Duodenal mucosa (tissue), 2 donors: ENCODE measurements at regions not wholly inside any gene's neighbourhood (a gene's known extent, or its start where the extent isn't known, plus 50 kb on each side); places are given as distances from the start of the nearest gene placed in this dataset.

Source experiments
- H3K27ac ChIP-seq: one replicate; pipeline ENCODE4 v1.7.0; 2013; ENCODE audit warnings: low read depth, low read length
- H3K27me3 ChIP-seq, 2 donors: one replicate each; pipeline ENCODE4 v1.7.0; 2013; ENCODE audit warnings: low read length in 2 of 2, control low read depth in 1 of 2; ENCODE audit not compliant: insufficient read depth in 2 of 2, control insufficient read depth in 1 of 2
- H3K36me3 ChIP-seq, 2 donors: one replicate each; pipeline ENCODE4 v1.7.0; 2013; ENCODE audit warnings: low read length in 2 of 2, control low read depth in 1 of 2; ENCODE audit not compliant: insufficient read depth in 2 of 2, control insufficient read depth in 1 of 2
- H3K4me1 ChIP-seq, 2 donors: one replicate each; pipeline ENCODE4 v1.7.0; 2013; ENCODE audit warnings: low read length in 2 of 2, control low read depth in 1 of 2; ENCODE audit not compliant: insufficient read depth in 2 of 2, control insufficient read depth in 1 of 2
- H3K4me3 ChIP-seq, 2 donors: one replicate each; pipeline ENCODE4 v1.7.0; 2013; ENCODE audit warnings: low read length in 2 of 2, low read depth in 1 of 2
- H3K9ac ChIP-seq, 2 donors: one replicate each; pipeline ENCODE4 v1.7.0; 2013; ENCODE audit warnings: low read length in 2 of 2, low read depth in 1 of 2
- H3K9me3 ChIP-seq, 2 donors: one replicate each; pipeline ENCODE4 v1.7.0; 2013; ENCODE audit warnings: low read length in 2 of 2, control low read depth in 1 of 2; ENCODE audit not compliant: control insufficient read depth in 1 of 2

- H3K27ac ChIP-seq: no peak overlapping the region
- H3K36me3 ChIP-seq: no peaks in the 10 kb centered on the region
- no peak overlapping the region for H3K9ac ChIP-seq
- no peak overlapping the region for H3K4me3 ChIP-seq
- H3K9me3 ChIP-seq: peaks cover 0 to 5% of the 10 kb centered on the region in 2 donors
- no peaks in the 10 kb centered on the region for H3K27me3 ChIP-seq
- no peaks in the 10 kb centered on the region for H3K4me1 ChIP-seq
Measured at GRCh38 chr9:92186631-92187030, 71.4 kb upstream of the SPTLC1 start.

GRCh38 chr9:92185681-92186080 lies 70.5 kb upstream of the SPTLC1 start:
- Histone ChIP-seq H3K4me1 (peaks cover 0 to 7% of the 10 kb centered on the region in 2 donors), H3K36me3 (no peaks in the 10 kb centered on the region), H3K4me3 (no peak overlapping the region), H3K27ac (no peak overlapping the region), H3K9ac (no peak overlapping the region), H3K9me3 (peaks cover 0 to 7% of the 10 kb centered on the region in 2 donors), H3K27me3 (no peaks in the 10 kb centered on the region)

GRCh38 chr9:92185096-92185495 lies 69.9 kb upstream of the SPTLC1 start:
- Histone ChIP-seq H3K4me3 (no peak overlapping the region), H3K9ac (no peak overlapping the region), H3K36me3 (no peaks in the 10 kb centered on the region), H3K27me3 (no peaks in the 10 kb centered on the region), H3K4me1 (peaks cover 0 to 7% of the 10 kb centered on the region in 2 donors), H3K27ac (no peak overlapping the region), H3K9me3 (peaks cover 0 to 7% of the 10 kb centered on the region in 2 donors)

- Histone ChIP-seq H3K9me3 (peaks cover 0 to 7% of the 10 kb centered on the region in 2 donors), H3K27me3 (no peaks in the 10 kb centered on the region), H3K9ac (no peak overlapping the region), H3K27ac (no peak overlapping the region), H3K36me3 (no peaks in the 10 kb centered on the region), H3K4me3 (no peak overlapping the region), H3K4me1 (peaks cover 0 to 7% of the 10 kb centered on the region in 2 donors)
Measured at GRCh38 chr9:92184041-92184564, 68.9 kb upstream of the SPTLC1 start.

- H3K27ac ChIP-seq: no peak overlapping the region
- peaks cover 0 to 7% of the 10 kb centered on the region in 2 donors for H3K9me3 ChIP-seq
- no peaks in the 10 kb centered on the region for H3K27me3 ChIP-seq
- H3K9ac ChIP-seq: no peak overlapping the region
- peaks cover 0 to 7% of the 10 kb centered on the region in 2 donors for H3K4me1 ChIP-seq
- no peak overlapping the region for H3K4me3 ChIP-seq
- no peaks in the 10 kb centered on the region for H3K36me3 ChIP-seq
Measured at GRCh38 chr9:92183449-92183848, 68.2 kb upstream of the SPTLC1 start.

GRCh38 chr9:92181296-92181695 lies 66.1 kb upstream of the SPTLC1 start:
- Histone ChIP-seq H3K27ac (no peak overlapping the region), H3K4me1 (peaks cover 0 to 7% of the 10 kb centered on the region in 2 donors), H3K36me3 (no peaks in the 10 kb centered on the region), H3K9ac (no peak overlapping the region), H3K9me3 (peaks cover 0 to 7% of the 10 kb centered on the region in 2 donors), H3K4me3 (no peak overlapping the region), H3K27me3 (no peaks in the 10 kb centered on the region)

- Histone ChIP-seq H3K36me3 (no peaks in the 10 kb centered on the region), H3K9ac (no peak overlapping the region), H3K9me3 (peaks cover 0 to 7% of the 10 kb centered on the region in 2 donors), H3K4me3 (no peak overlapping the region), H3K27ac (no peak overlapping the region), H3K27me3 (no peaks in the 10 kb centered on the region), H3K4me1 (peaks cover 0 to 7% of the 10 kb centered on the region in 2 donors)
Measured at GRCh38 chr9:92180669-92181181, 65.5 kb upstream of the SPTLC1 start.

GRCh38 chr9:92180002-92180400 lies 64.8 kb upstream of the SPTLC1 start:
- Histone ChIP-seq H3K36me3 (no peaks in the 10 kb centered on the region), H3K4me3 (no peak overlapping the region), H3K27ac (no peak overlapping the region), H3K9me3 (peaks cover 0 to 7% of the 10 kb centered on the region in 2 donors), H3K4me1 (peaks cover 0 to 7% of the 10 kb centered on the region in 2 donors), H3K9ac (no peak overlapping the region), H3K27me3 (no peaks in the 10 kb centered on the region)

- no peak overlapping the region for H3K4me3 ChIP-seq
- H3K9me3 ChIP-seq: peaks cover 0 to 7% of the 10 kb centered on the region in 2 donors
- H3K9ac ChIP-seq: no peak overlapping the region
- H3K27me3 ChIP-seq: no peaks in the 10 kb centered on the region
- no peak overlapping the region for H3K27ac ChIP-seq
- H3K4me1 ChIP-seq: peaks cover 0 to 7% of the 10 kb centered on the region in 2 donors
- H3K36me3 ChIP-seq: no peaks in the 10 kb centered on the region
Measured at GRCh38 chr9:92179286-92180001, 64.2 kb upstream of the SPTLC1 start.

- H3K9me3 ChIP-seq: peaks cover 3 to 7% of the 10 kb centered on the region in 2 donors
- H3K27me3 ChIP-seq: no peaks in the 10 kb centered on the region
- H3K4me3 ChIP-seq: no peak overlapping the region
- no peaks in the 10 kb centered on the region for H3K36me3 ChIP-seq
- H3K4me1 ChIP-seq: peaks cover 0 to 7% of the 10 kb centered on the region in 2 donors
- H3K9ac ChIP-seq: no peak overlapping the region
- H3K27ac ChIP-seq: no peak overlapping the region
Measured at GRCh38 chr9:92177591-92177990, 62.4 kb upstream of the SPTLC1 start.
